ENCODE measurements at regions not wholly inside any gene's neighbourhood (a gene's known extent, or its start where the extent isn't known, plus 50 kb on each side); places are given as distances from the start of the nearest gene placed in this dataset.

DNA sequence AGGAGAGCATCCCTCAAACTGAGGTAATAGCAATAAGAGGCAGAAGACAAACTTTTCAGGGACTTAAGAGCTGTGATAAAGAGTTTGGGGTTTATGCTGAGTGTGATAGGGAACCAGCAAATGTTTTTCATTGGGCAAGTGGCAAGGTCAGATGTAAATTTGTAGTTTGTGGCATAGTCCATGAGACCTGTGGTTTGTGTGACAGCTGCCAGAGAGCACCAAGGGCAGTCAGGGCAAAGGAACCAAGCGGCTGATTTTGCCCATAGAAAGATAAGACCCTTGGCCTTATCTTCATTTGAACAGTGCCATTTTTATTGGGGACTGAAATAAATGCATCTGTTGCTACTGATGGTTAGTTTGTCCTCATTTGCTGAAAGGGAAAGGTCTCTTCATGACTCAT, 220.3 kb downstream of the LRRN1 start:
- TF ChIP-seq, protein P1, sequence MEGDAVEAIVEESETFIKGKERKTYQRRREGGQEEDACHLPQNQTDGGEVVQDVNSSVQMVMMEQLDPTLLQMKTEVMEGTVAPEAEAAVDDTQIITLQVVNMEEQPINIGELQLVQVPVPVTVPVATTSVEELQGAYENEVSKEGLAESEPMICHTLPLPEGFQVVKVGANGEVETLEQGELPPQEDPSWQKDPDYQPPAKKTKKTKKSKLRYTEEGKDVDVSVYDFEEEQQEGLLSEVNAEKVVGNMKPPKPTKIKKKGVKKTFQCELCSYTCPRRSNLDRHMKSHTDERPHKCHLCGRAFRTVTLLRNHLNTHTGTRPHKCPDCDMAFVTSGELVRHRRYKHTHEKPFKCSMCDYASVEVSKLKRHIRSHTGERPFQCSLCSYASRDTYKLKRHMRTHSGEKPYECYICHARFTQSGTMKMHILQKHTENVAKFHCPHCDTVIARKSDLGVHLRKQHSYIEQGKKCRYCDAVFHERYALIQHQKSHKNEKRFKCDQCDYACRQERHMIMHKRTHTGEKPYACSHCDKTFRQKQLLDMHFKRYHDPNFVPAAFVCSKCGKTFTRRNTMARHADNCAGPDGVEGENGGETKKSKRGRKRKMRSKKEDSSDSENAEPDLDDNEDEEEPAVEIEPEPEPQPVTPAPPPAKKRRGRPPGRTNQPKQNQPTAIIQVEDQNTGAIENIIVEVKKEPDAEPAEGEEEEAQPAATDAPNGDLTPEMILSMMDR (IDR thresholded peaks at IDR 0.05; ENCODE audit: control insufficient read depth, extremely low read depth, insufficient read depth) = no peak
- no peak overlapping the region for H3K4me3 ChIP-seq (ENCODE audit: low read depth, low read length)
- DNase-seq (ENCODE audit: low read depth) = no peak

DNA sequence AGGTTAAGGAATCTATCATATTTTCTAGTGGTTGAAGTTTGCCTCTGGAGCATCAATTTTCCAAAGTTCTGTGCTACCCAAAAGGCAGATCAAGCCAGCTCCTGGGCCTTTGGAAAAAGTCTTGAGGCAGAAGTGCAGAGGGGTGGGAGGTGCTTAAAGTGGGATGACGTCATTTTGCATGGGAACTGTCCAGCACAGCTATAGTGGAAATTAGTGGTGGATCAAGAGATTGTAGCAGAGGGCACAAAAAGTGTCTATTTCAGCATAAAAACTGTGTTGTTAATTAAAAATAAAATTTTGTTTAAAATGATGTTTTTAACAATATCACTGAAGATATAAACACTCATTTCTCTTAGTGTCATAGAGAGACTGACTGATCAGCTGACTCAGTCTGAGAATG, 221.9 kb downstream of the LRRN1 start:
- TF ChIP-seq, protein P1 (IDR thresholded peaks at IDR 0.05; ENCODE audit: control insufficient read depth, extremely low read depth, insufficient read depth) = no peak
- DNase-seq (ENCODE audit: low read depth) = no peak
- H3K4me3 ChIP-seq (ENCODE audit: low read depth, low read length) = no peak overlapping the region

DNA sequence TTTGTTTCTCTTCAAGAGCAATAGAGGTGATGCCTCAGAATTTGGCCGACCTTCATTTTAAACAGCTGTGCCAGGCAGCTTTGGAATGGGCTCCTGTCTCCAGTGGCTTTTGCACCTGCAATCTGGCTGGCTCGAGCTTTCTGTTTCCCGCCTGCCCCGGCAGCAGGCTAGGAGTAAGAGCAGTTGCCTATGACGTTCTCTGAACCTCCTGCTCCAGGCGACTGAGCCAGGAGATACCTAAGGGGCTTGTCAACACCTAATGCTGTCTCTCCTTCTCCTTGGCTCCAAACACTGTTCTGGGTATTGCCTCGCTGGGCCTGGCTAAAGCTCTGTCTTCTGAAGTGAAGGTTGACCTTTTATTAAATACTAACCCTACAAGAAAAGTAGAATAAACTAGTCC, 229.9 kb downstream of the LRRN1 start:
- no peak overlapping the region for H3K4me3 ChIP-seq (ENCODE audit: low read depth, low read length)
- DNase-seq (ENCODE audit: low read depth) = no peak
- TF ChIP-seq, protein P1 (IDR thresholded peaks at IDR 0.05; ENCODE audit: control insufficient read depth, extremely low read depth, insufficient read depth) = no peak

DNA sequence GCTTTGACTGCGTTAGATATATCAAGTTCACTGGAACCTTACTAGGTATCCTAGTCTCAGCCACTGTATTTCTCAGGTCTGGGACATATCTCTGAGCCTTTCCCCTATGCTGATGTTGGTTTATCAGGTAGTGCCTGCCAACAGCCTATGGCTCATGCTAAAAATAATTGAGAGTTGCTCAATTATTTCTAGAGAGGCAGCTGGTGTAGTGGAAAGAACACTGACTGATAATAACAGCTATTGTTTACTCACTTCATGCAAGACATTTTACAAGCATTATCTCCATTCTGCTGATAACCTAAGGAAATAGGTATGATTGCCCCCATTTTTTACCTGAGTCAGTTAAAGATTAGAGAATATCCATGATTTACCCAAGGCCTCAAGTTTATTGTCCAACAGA, 231.4 kb downstream of the LRRN1 start:
- TF ChIP-seq, protein P1 (IDR thresholded peaks at IDR 0.05; ENCODE audit: control insufficient read depth, extremely low read depth, insufficient read depth) = no peak

DNA sequence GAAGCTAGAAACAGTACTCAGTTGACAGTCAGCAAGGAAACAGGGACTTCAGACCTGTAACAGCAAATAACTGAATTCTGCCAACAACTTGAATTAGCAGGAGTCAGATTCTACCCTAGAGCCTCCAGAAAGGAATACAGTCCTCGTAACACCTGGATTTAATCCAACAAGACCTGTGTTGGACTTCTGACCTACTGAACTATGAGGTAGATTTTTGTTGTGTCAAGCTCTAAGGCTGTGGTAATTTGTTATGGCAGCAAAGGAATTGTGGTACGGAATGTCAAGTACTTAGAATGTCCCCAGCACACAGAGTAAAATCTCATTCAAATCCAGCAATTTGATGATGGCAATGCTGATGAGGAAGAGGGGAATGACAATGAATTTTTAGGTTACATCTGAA, 234.1 kb downstream of the LRRN1 start:
- TF ChIP-seq, protein P1 (IDR thresholded peaks at IDR 0.05; ENCODE audit: control insufficient read depth, extremely low read depth, insufficient read depth) = no peak
- H3K4me3 ChIP-seq (ENCODE audit: low read depth, low read length) = no peak overlapping the region
- DNase-seq (ENCODE audit: low read depth) = no peak

More for the DNA sequence above, 231.4 kb downstream of the LRRN1 start:
- H3K4me3 ChIP-seq (ENCODE audit: low read depth, low read length) = no peak overlapping the region
- no peak for DNase-seq (ENCODE audit: low read depth)

DNA sequence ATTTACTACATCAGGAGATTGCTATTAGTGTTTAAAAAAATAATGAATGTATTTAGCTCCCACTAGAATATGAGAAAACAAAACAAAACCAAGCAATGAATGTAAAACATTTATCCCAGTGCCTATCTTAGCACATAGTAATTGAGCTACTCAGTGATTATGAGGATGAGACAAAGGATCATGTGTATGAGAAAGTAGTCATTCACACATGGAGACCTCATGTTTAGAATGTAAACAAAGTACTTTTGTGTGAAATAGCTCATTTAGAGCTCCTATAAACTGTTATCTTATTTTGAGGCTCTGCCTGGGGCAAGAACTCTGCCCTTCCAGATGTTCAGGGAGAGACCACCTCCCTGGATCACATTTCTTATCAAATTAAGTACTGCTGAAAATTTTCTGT, 236.8 kb downstream of the LRRN1 start:
- TF ChIP-seq, protein P1 (IDR thresholded peaks at IDR 0.05; ENCODE audit: control insufficient read depth, extremely low read depth, insufficient read depth) = no peak
- no peak overlapping the region for H3K4me3 ChIP-seq (ENCODE audit: low read depth, low read length)
- DNase-seq (ENCODE audit: low read depth) = no peak

DNA sequence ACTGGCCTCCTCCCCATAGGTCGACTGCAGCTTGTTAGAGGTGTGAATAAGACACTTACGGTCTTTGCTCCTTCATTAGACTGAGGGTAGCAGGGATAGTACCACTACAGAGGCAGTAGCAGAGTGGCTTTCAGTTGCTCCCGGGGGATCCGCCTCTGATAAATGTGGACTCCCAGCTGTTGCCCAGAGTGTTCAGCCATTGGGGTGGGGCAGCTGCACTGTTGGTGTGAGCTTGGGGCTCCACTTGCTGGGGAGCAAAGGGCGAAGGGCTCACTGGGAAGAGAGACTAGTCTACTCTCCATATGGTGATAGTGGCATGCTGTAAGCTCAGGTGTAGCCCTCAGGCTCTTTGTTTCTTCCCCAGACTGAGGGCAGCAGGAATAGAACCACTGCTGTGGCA, 239.1 kb downstream of the LRRN1 start:
- DNase-seq (ENCODE audit: low read depth) = no peak
- TF ChIP-seq, protein P1 (IDR thresholded peaks at IDR 0.05; ENCODE audit: control insufficient read depth, extremely low read depth, insufficient read depth) = no peak
- H3K4me3 ChIP-seq (ENCODE audit: low read depth, low read length) = no peak overlapping the region
